NCI-H2171 treated with DMSO at 0.1 percent for 48 hours (cell line): ENCODE measurements at regions not wholly inside any gene's neighbourhood (a gene's known extent, or its start where the extent isn't known, plus 50 kb on each side); places are given as distances from the start of the nearest gene placed in this dataset.

Experiments
- DNase-seq: peaks from one replicate; lab custom pipeline; 2025; lab: John Stamatoyannopoulos, UW

DNA sequence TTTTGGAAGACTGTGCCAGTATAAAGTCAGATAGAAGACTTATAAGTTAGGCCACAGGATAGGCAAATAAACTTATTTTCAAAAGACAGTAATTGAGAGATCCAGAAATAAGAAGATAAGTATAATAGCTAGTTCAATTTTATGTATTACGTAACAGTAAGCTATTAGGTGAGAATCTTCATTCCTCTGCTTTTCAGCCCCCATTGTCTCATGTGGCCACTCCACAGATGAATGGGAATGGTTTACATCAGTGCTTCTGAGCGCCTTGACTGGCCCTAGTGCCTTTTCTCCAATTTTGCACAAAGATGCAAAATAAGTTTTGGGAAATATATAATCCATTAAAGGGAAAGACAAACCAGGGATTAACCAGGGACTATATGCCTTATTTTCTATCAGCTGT is 550.5 kb downstream of the MMUT start:
- DNase-seq = no peak

GRCh38 chr6:48904809-48905208 is 558.2 kb downstream of the MMUT start:
- no peak for DNase-seq

GRCh38 chr6:48894469-48894868 is 568.6 kb downstream of the MMUT start:
- no peak for DNase-seq

DNA sequence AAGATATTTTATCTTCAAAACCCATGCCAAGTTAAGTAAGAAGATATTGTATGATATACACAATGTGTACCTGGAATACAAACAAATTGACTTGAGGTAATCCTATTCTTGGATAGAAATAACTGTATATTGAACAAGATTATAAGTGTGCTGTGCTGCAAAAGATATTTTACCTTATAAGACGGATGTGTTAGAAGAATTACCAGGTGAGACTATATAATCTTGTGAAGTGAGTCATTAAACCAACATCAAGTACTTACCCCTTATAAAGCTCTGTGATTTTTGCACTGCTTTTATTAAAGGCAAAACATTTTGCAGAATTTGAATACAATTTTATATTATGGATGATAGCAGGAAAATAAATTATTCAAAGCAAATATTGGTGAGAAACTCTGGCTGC is 570.0 kb downstream of the MMUT start:
- no peak for DNase-seq

DNA sequence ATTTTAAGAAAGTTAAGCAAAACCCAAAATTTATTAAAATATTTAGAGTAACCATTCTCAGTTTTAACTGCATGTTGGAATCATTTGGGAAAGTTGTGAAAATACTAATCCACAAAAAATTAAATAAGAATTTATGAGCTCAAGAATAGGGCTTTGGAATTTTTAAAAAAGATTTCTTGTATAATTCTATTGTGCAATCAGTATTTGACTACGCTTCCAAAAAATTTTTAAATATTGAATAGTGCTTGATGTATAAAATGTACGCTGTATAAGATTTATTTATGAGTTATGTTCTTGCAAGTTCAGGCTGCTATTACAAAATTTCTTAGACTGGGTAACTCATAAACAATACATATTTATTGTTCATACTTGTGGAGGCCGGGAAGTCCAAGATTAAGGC is 571.7 kb downstream of the MMUT start:
- no peak for DNase-seq

DNA sequence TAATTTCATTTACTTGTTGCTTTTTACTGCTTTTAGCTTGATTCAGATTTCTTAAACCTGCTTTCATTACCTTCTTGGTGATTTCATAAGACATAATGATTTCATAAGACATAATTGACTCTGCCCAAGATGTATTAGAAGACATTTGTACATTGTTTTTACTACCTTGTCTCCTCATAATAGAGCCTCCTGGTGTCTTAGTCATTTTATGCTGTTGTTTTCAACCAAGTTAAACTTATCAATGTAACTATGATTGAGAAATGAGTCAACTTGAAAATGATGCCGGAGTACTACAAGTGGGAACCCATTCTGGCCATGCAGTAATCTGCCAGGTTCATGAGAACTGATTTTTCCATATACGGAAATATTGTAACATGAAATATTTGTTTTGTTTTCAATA is 573.6 kb downstream of the MMUT start:
- no peak for DNase-seq

DNA sequence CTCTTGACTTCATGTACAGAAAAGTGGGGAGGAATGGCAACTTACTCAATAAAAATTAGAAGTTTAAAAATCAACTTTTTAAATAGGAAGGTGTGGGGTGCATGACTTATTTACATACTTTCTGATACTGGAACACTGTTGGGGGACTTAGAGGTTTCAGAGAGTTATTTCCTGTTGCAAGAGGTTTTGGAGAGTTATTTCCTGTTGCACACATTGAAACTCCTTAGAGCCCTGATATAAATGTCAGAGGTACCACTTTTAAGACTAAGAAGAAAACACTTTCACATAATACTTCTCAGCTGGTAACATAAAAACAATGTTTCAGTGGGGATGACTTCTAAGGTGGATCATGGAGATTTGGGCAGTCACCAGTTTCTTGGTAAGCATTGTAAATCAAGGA is 579.9 kb downstream of the MMUT start:
- no peak for DNase-seq

- no peak for DNase-seq
Observed at GRCh38 chr6:48881551-48881950, 581.5 kb downstream of the MMUT start.

DNA sequence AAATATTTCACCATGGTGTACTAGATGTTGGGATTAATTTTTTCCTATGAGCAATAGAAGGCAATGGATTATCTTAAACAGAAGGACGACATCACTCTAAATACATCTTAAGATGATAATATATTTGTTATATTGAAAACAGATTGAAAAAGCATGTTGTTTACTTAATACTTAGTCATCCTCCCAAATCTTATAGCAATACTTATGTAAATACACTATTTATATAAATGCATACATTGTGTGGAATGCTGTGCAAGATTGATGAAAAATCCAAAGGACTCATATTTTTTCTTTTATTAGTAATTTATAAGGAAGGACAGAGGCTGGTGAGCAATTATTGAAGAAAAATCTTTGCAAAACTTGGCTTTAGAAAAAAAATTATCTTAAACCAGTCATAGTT is 593.5 kb downstream of the MMUT start:
- DNase-seq = no peak

DNA sequence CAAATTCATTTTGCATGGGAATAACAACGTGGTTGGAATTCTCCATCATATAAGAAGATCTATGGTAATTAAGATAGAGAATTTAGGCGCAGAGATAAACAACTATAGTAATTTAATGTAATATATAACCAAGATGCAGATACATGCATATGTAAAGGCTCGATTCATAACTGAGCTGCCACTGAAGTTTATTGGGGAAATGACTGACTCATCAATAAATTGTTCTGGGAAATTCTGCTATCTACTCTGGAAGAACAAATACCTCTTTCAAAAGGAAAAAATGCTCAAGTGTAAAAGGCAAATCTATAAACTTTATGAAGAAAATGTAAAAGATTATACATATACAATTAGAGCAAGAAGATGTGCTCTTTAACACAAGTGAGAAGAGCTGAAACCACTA is 596.4 kb downstream of the MMUT start:
- DNase-seq = no peak

DNA sequence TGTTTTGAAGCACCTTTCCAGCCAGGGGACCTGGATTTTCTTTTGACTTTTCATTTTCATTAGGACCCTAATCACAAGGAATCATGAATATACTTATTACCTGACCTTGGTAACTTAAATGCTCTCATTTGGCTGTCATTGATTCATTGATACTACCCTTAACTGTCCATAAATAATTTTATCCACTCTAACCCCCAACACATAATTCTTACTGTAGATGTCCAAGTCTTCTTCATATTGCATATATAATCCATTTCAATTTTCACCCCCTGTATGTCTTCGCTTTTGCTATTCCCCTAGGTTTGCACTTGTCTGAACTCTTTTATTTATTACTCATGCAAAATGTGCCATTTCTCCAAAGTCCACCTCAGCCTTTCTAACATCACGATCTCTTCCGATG is 602.9 kb downstream of the MMUT start:
- DNase-seq = no peak

DNA sequence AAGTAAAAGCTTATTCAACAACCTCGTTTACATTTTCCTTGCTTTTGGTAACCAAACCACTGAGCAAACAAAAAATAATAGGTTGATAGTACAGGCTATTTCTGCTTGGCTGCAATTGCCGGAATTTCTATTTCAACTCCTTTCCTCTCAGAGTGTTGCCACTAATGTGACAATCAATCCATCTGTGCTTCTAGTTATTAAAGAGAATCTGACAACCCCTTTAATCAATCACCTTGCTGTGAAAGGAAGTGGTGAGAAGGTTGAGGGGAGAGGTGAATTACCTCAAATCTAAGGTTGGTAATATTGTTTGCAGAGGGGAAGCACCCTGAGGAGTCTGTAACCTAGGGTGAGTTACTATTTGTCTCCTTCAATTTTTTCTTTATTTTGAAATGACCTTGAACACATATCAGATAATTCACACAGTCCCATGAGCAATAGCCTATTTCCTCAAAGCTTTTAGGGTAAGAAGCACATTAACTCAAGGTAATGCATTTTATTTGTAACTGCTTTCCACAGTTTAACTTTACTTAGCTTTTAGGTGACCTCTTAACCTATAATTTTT is 603.4 kb downstream of the MMUT start:
- no peak for DNase-seq

GRCh38 chr6:48845219-48845618 is 617.8 kb downstream of the MMUT start:
- no peak for DNase-seq

GRCh38 chr6:48844696-48845095 is 618.4 kb downstream of the MMUT start:
- DNase-seq = no peak

- no peak for DNase-seq
Observed at GRCh38 chr6:48840896-48841295, 622.2 kb downstream of the MMUT start.

DNA sequence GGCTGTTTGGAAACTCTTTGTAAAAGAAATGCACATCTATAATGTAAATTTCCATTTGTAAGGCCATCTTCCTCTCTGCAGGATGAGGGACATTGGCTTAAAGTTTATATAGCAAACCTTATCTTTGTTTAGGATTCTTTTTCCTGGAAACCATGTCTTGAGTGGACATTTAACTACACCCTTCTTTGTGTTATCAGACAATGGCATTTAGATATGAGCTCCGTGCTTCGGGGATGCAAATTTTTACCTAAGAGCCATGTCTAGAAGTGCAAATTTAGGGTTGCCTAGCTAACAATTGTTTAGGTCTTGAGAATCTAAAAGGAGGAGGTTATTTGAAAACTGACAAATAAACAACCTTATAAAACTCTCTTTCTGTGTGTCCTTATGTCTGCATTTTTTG is 623.8 kb downstream of the MMUT start:
- no peak for DNase-seq

GRCh38 chr6:48837744-48838143 is 625.3 kb downstream of the MMUT start:
- no peak for DNase-seq

DNA sequence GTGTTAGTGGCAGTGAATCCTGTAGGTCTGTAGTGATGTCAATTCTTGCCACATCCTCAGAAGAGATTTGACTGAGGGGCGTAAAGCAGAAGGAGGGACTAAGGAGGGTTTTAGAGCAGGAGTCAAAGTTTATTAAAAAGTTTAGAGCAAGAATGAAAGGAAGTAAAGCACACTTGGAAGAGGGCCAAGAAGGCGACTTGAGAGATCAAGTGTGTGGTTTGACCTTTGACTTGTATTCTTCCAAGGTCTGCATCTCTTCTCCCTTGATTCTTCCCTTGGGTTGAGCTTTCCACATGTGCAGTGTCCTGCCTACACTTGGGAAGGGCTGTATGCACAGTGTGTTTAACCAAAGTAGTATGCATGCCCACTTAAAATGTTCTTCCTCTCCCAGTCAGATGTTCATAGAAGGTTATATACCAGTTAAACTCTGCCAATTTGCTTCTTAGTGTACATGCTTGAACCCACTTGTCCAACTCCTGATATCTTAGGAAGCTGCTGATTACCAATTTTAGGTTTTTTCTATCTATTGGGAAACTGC is 627.6 kb downstream of the MMUT start:
- DNase-seq = no peak

DNA sequence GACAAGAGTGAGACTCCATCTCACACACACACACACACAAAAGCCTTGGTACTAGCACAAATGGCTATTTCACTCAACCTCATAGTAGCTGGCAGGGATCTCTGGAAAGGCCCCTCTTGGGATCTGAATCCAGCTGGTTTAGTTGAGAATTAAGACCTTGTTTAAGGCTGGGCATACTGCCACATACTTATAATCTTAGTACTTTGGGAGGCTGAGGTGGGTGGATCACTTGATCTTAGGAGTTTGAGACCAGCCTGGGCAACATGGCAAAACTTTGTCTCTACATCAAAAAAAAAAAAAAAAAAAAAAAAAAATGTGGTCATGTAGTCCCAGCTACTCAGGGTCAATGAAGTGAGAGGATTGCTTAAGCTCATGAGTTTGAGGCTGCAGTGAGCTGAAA is 628.3 kb downstream of the MMUT start:
- DNase-seq = no peak

DNA sequence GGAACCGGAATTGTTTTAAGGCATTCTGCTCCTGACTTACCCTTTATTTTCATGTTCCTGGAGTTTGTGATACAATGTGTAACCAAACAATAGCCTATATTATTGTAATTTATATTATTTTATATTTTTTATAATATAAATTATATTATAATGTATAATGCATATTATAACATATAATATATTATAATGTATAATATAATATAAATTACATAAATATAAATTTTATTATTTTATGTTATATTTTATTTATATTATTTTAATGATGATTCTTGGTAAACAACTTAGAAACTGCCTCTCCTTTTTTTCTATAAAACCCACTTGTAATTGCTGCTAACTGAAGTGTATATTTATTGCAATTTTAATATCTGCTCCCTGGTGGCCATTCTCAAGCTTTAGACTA is 629.1 kb downstream of the MMUT start:
- DNase-seq = no peak

DNA sequence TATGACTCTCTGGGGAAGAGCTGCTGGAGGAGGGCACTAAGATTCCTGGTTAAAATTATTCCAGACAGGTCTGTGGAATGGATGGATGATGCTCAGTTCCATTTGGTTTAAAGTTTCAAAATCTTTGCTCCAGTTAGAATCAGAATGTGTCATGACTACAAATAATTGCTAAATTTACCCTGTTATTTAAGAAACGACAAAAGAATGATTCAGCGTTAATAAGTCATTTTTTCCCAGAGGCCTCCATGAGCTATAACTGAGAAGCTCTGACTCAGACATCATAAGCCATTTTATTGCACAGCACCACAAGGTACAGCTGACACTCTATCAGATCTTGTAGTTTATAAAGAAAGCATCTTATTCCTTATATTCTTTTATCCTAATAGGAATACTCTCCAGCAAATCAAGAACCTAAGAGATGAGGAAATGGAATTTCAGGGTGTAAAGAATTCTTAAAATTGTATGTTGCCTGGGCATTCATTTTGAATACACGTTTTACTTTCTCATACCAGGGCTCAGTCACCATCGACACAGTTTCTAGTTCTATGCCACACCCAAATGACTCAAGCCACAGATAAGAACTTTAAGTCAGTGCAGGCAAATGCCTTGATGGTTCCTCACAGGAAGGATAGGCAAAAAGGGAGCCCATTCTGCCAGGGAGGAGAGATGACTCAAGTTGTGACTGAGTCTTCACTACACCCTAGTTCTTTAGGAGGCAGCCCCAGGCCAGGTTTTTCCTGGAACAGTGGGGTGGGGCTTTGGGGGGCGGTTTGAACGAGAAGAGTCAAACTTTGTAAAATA is 636.0 kb downstream of the MMUT start:
- DNase-seq = no peak

DNA sequence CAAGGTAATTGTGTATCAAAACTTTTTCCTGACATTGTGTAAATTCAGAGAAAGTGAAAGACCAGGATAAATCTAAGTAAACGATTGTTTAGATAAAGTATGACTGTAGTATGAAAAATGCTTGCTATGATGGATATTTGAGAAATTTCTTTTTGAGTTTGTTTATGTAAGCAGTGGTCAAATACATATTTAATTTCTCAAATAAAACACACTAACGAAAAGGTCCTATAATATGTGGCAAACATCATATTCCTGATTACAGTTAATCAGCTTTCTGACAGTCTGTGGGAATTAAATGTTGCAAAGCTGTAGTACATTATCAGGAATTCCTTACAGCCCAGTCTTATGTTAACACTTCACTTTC is 636.9 kb downstream of the MMUT start:
- no peak for DNase-seq

DNA sequence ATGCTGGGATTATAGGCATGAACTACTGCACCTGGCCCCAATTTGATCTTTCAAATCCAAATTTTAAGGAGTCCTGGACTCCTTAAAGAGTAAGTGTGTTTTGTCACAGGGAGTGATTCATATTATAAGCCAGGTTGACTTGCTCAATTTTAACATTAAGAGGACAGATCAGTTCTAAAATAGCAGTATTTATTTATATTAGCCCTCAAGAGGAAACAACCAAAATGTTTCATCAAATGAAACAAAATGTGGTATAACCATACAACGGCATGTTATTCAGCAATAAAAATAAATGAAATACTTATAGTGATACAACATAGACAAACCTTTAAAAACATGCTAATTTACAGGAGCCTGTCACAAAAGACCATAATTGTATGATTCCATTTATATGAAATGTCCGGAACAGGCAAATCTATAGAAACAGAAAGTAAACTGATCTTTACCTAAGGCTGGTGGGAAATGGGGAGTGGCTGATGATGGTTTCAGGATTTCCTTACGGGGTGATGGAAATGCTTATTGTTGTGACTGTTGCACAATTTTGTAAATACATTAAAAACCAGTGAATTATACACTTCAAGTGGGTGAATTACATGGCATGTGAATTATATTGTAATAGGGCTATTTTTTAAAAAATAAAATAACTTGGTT is 637.4 kb downstream of the MMUT start:
- no peak for DNase-seq

GRCh38 chr6:48818052-48818412 is 645.0 kb downstream of the MMUT start:
- DNase-seq = no peak
